ENCODE measurements at regions not wholly inside any gene's neighbourhood (a gene's known extent, or its start where the extent isn't known, plus 50 kb on each side); places are given as distances from the start of the nearest gene placed in this dataset.
"Not testable (repeated sequence)": the region's sequence is repeated elsewhere in the genome, so short reads cannot be mapped to it uniquely, and the experiment has no call there.

GRCh38 chr12:123056053-123056452, 75.6 kb downstream of the ARL6IP4 start:
- POLR2A ChIA-PET: interaction anchor here (0.5 to 0.9 kb wide), 2 partner anchors 12 to 517 kb away, joined by 3 to 4 read pairs; no protein-coding TSS in a partner anchor
- no peak overlapping the region for H3K4me3 Mint-ChIP-seq
- no peaks in the 10 kb centered on the region for H3K9me3 Mint-ChIP-seq
- no peak overlapping the region for H3K27ac Mint-ChIP-seq
- H3K27me3 Mint-ChIP-seq: no peaks in the 10 kb centered on the region
- CTCF ChIA-PET: no interaction called here
- DNase-seq: no peak
- H3K4me1 Mint-ChIP-seq: peaks cover 4% of the 10 kb centered on the region
- H3K36me3 Mint-ChIP-seq (ENCODE audit: low read depth): no peaks in the 10 kb centered on the region

GRCh38 chr12:123055281-123055766, 74.8 kb downstream of the ARL6IP4 start:
- ChIA-PET CTCF (interaction anchor here (1.3 kb wide), 1 partner anchor 20 kb away, joined by 3 read pairs; no protein-coding TSS in a partner anchor), POLR2A (no interaction called here)
- Mint-ChIP-seq H3K27ac (no peak overlapping the region), H3K9me3 (no peaks in the 10 kb centered on the region), H3K4me1 (peaks cover 6% of the 10 kb centered on the region), H3K27me3 (no peaks in the 10 kb centered on the region), H3K4me3 (no peak overlapping the region), H3K36me3 (ENCODE audit: low read depth) (no peaks in the 10 kb centered on the region)
- no peak for DNase-seq

- DNase-seq: no peak
- Mint-ChIP-seq H3K4me1 (peaks cover 6% of the 10 kb centered on the region), H3K27me3 (no peaks in the 10 kb centered on the region), H3K4me3 (no peak overlapping the region), H3K9me3 (no peaks in the 10 kb centered on the region), H3K36me3 (ENCODE audit: low read depth) (no peaks in the 10 kb centered on the region), H3K27ac (no peak overlapping the region)
- ChIA-PET CTCF (interaction anchor here (1.3 kb wide), 1 partner anchor 21 kb away, joined by 3 read pairs; no protein-coding TSS in a partner anchor), POLR2A (no interaction called here)
Measured at GRCh38 chr12:123054371-123054770, 73.9 kb downstream of the ARL6IP4 start.

GRCh38 chr12:123051556-123051955, 71.1 kb downstream of the ARL6IP4 start:
- DNase-seq: no peak
- H3K9me3 Mint-ChIP-seq: no peaks in the 10 kb centered on the region
- H3K36me3 Mint-ChIP-seq (ENCODE audit: low read depth): no peaks in the 10 kb centered on the region
- ChIA-PET CTCF (no interaction called here), POLR2A (no interaction called here)
- H3K27me3 Mint-ChIP-seq: no peaks in the 10 kb centered on the region
- peaks cover 6% of the 10 kb centered on the region for H3K4me1 Mint-ChIP-seq
- no peak overlapping the region for H3K4me3 Mint-ChIP-seq
- no peak overlapping the region for H3K27ac Mint-ChIP-seq

GRCh38 chr12:123050913-123051312, 70.4 kb downstream of the ARL6IP4 start:
- Mint-ChIP-seq H3K27ac (no peak overlapping the region), H3K27me3 (no peaks in the 10 kb centered on the region), H3K4me3 (no peak overlapping the region), H3K36me3 (ENCODE audit: low read depth) (no peaks in the 10 kb centered on the region), H3K9me3 (no peaks in the 10 kb centered on the region), H3K4me1 (peaks cover 6% of the 10 kb centered on the region)
- no peak for DNase-seq
- ChIA-PET POLR2A (no interaction called here), CTCF (no interaction called here)

GRCh38 chr12:123050331-123050831, 69.9 kb downstream of the ARL6IP4 start:
- no peak overlapping the region for H3K27ac Mint-ChIP-seq
- H3K4me3 Mint-ChIP-seq: no peak overlapping the region
- no peaks in the 10 kb centered on the region for H3K36me3 Mint-ChIP-seq (ENCODE audit: low read depth)
- ChIA-PET CTCF (no interaction called here), POLR2A (no interaction called here)
- peaks cover 6% of the 10 kb centered on the region for H3K4me1 Mint-ChIP-seq
- no peak for DNase-seq
- H3K27me3 Mint-ChIP-seq: no peaks in the 10 kb centered on the region
- no peaks in the 10 kb centered on the region for H3K9me3 Mint-ChIP-seq

- peaks cover 9% of the 10 kb centered on the region for H3K4me1 Mint-ChIP-seq
- DNase-seq: no peak
- no peaks in the 10 kb centered on the region for H3K9me3 Mint-ChIP-seq
- H3K27me3 Mint-ChIP-seq: no peaks in the 10 kb centered on the region
- no peak overlapping the region for H3K27ac Mint-ChIP-seq
- H3K36me3 Mint-ChIP-seq (ENCODE audit: low read depth): no peaks in the 10 kb centered on the region
- POLR2A ChIA-PET: no interaction called here
- no peak overlapping the region for H3K4me3 Mint-ChIP-seq
- CTCF ChIA-PET: no interaction called here
Measured at GRCh38 chr12:123049398-123050240, 69.1 kb downstream of the ARL6IP4 start.

GRCh38 chr12:123047892-123048291, 67.4 kb downstream of the ARL6IP4 start:
- CTCF ChIA-PET; H3K4me3 Mint-ChIP-seq; H3K27me3 Mint-ChIP-seq; H3K27ac Mint-ChIP-seq; H3K9me3 Mint-ChIP-seq; H3K36me3 Mint-ChIP-seq (ENCODE audit: low read depth); DNase-seq: not testable (repeated sequence)
- POLR2A ChIA-PET: interaction anchor here (1.4 kb wide), 1 partner anchor 58 kb away, joined by 3 read pairs; no protein-coding TSS in a partner anchor
- H3K4me1 Mint-ChIP-seq: peaks cover 21% of the 10 kb centered on the region

- Mint-ChIP-seq H3K27me3 (no peaks in the 10 kb centered on the region), H3K36me3 (ENCODE audit: low read depth) (no peaks in the 10 kb centered on the region), H3K9me3 (no peaks in the 10 kb centered on the region), H3K27ac (no peak overlapping the region), H3K4me1 (peaks cover 21% of the 10 kb centered on the region), H3K4me3 (no peak overlapping the region)
- POLR2A ChIA-PET: interaction anchor here (1.4 kb wide), 1 partner anchor 59 kb away, joined by 3 read pairs; no protein-coding TSS in a partner anchor
- CTCF ChIA-PET: no interaction called here
- no peak for DNase-seq
Measured at GRCh38 chr12:123047289-123047688, 66.8 kb downstream of the ARL6IP4 start.

- H3K4me3 Mint-ChIP-seq: no peak overlapping the region
- no peak overlapping the region for H3K27ac Mint-ChIP-seq
- H3K9me3 Mint-ChIP-seq: no peaks in the 10 kb centered on the region
- H3K27me3 Mint-ChIP-seq: no peaks in the 10 kb centered on the region
- peaks cover 19% of the 10 kb centered on the region for H3K4me1 Mint-ChIP-seq
- no peak for DNase-seq
- ChIA-PET POLR2A (interaction anchor here (1.4 kb wide), 1 partner anchor 60 kb away, joined by 3 read pairs; no protein-coding TSS in a partner anchor), CTCF (interaction anchor here (0.7 kb wide), 1 partner anchor 108 kb away, joined by 4 read pairs; no protein-coding TSS in a partner anchor)
- H3K36me3 Mint-ChIP-seq (ENCODE audit: low read depth): no peaks in the 10 kb centered on the region
Measured at GRCh38 chr12:123046431-123046830, 66.0 kb downstream of the ARL6IP4 start.

GRCh38 chr12:123045678-123046077, 65.2 kb downstream of the ARL6IP4 start:
- DNase-seq: no peak
- H3K4me3 Mint-ChIP-seq: no peak overlapping the region
- no peaks in the 10 kb centered on the region for H3K36me3 Mint-ChIP-seq (ENCODE audit: low read depth)
- peaks cover 15% of the 10 kb centered on the region for H3K4me1 Mint-ChIP-seq
- no peaks in the 10 kb centered on the region for H3K9me3 Mint-ChIP-seq
- no peak overlapping the region for H3K27ac Mint-ChIP-seq
- ChIA-PET CTCF (no interaction called here), POLR2A (no interaction called here)
- H3K27me3 Mint-ChIP-seq: no peaks in the 10 kb centered on the region

- no peaks in the 10 kb centered on the region for H3K9me3 Mint-ChIP-seq
- H3K4me3 Mint-ChIP-seq: no peak overlapping the region
- peaks cover 15% of the 10 kb centered on the region for H3K4me1 Mint-ChIP-seq
- ChIA-PET CTCF (interaction anchor here (0.9 to 4.4 kb wide), 12 partner anchors 8 to 194 kb away, joined by 3 to 38 read pairs (median 4); partner anchors contain the start of gene MPHOSPH9), POLR2A (interaction anchor here (0.6 to 2.3 kb wide), 5 partner anchors 12 to 188 kb away, joined by 3 to 20 read pairs (median 4); partner anchors contain the start of genes MPHOSPH9 and MTRFR)
- H3K27ac Mint-ChIP-seq: no peak overlapping the region
- no peaks in the 10 kb centered on the region for H3K36me3 Mint-ChIP-seq (ENCODE audit: low read depth)
- DNase-seq: no peak
- no peaks in the 10 kb centered on the region for H3K27me3 Mint-ChIP-seq
Measured at GRCh38 chr12:123044351-123044750, 63.9 kb downstream of the ARL6IP4 start.

- Mint-ChIP-seq H3K4me1 (peaks cover 15% of the 10 kb centered on the region), H3K27me3 (no peaks in the 10 kb centered on the region), H3K27ac (no peak overlapping the region), H3K36me3 (ENCODE audit: low read depth) (no peaks in the 10 kb centered on the region), H3K9me3 (no peaks in the 10 kb centered on the region), H3K4me3 (no peak overlapping the region)
- peak; percentile 71 for DNase-seq
- POLR2A ChIA-PET: interaction anchor here (0.6 to 2.3 kb wide), 10 partner anchors 11 to 194 kb away, joined by 3 to 20 read pairs (median 4); partner anchors contain the start of genes MPHOSPH9 and MTRFR
- CTCF ChIA-PET: interaction anchor here (0.9 to 4.4 kb wide), 17 partner anchors 9 to 249 kb away, joined by 3 to 38 read pairs (median 3); partner anchors contain the start of gene MPHOSPH9
Measured at GRCh38 chr12:123043536-123044001, 63.1 kb downstream of the ARL6IP4 start.

All from activated CD4-positive, alpha-beta memory T cell treated with anti-CD3 and anti-CD28 coated beads, Interleukin-2, amount 10 ng/mL, durations not matched to agents 7 days and 5 days (primary cell).